A549 (cell line): ENCODE measurements at regions not wholly inside any gene's neighbourhood (a gene's known extent, or its start where the extent isn't known, plus 50 kb on each side); places are given as distances from the start of the nearest gene placed in this dataset.

Experiments used
- CBX2 ChIP-seq: fragments of 200-600 bp; sonication (generic); IDR thresholded peaks from 2 replicates; pipeline ENCODE4 v1.6.1; 2016; ENCODE audit warnings: low read depth, mild to moderate bottlenecking, borderline replicate concordance
- CEBPB ChIP-seq, 2 experiments: fragments of >200 bp in 1 of 2; sonication (Bioruptor Twin) in 1 of 2; formaldehyde crosslinking in 1 of 2; IDR thresholded peaks; 2 replicates each; pipeline ENCODE4 v1.6.1; 2012 to 2016
- EP300 ChIP-seq, 2 experiments: fragments of >200 bp; sonication (Bioruptor Twin); formaldehyde crosslinking; IDR thresholded peaks; 2 replicates in 1 of 2; 3 replicates in 1 of 2; pipeline ENCODE4 v1.6.1; 2016 to 2017
- HOXA7 ChIP-seq: fragments of 250-450 bp; sonication (Bioruptor Pico); IDR thresholded peaks from 2 replicates; pipeline ENCODE4 v1.5.0; 2020; ENCODE audit warnings: mild to moderate bottlenecking, moderate library complexity
- JUN ChIP-seq, 2 experiments: fragments of >200 bp; sonication (Bioruptor Twin); formaldehyde crosslinking; IDR thresholded peaks; 2 replicates in 1 of 2; 3 replicates in 1 of 2; pipeline ENCODE4 v1.6.1; 2016 to 2017
- POLR2A ChIP-seq: IDR thresholded peaks from 2 replicates; pipeline ENCODE4 v1.6.1; 2012; ENCODE audit warnings: mild to moderate bottlenecking, low read length
- SREBF2 ChIP-seq: fragments of 450-650 bp; IDR thresholded peaks from 2 replicates; pipeline ENCODE4 v1.6.1; 2014; ENCODE audit warnings: mild to moderate bottlenecking, moderate library complexity
- TP53 ChIP-seq: fragments of 250-450 bp; sonication (Bioruptor Pico); IDR thresholded peaks from 2 replicates; pipeline ENCODE4 v1.5.0; 2021; ENCODE audit warnings: mild to moderate bottlenecking, moderate library complexity
- ZFP36 ChIP-seq: fragments of 450-650 bp; IDR thresholded peaks from 2 replicates; pipeline ENCODE4 v1.6.1; 2014; ENCODE audit warnings: borderline replicate concordance; ENCODE audit not compliant: partially characterized antibody
- TF ChIP-seq, protein P1 (sequence below): fragments of >200 bp; sonication (Bioruptor Twin); formaldehyde crosslinking; IDR thresholded peaks from 3 replicates; pipeline ENCODE4 v1.5.1; 2016
- TF ChIP-seq, protein P2 (sequence below): fragments of 450-650 bp; IDR thresholded peaks from 2 replicates; pipeline ENCODE4 v1.6.1; 2014; ENCODE audit warnings: antibody characterized with exemption
- TF ChIP-seq, protein P3 (sequence below): IDR thresholded peaks from 2 replicates; pipeline ENCODE4 v1.6.1; 2012

DNA sequence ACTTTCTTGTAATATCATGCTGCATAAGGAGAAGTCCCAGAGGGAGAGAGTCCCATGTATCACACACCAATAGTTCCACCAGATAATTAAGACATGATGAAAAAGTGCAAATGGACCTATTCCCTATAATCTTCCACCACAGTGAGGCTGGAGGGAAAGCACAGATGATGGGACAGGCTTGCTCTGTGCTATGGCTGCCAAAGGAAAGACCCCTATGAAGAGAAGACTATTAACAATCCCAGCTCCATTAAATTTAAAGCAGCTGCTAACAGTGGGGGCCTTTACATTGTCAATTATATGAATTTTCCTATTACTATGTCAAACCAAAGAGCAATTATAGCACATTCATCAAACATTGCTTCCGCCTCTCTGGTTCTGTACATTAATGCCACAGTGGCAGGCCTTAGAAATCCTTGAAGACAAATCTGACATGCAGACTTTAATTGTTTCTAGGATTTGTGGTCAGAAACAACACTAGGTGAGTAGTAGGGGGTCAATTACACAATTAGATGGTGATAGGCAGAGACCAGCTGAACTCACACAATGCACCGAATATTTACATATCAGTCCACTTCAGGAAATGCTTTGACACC is 551.3 kb downstream of the TLE1 start:
- TF ChIP-seq, protein P1, sequence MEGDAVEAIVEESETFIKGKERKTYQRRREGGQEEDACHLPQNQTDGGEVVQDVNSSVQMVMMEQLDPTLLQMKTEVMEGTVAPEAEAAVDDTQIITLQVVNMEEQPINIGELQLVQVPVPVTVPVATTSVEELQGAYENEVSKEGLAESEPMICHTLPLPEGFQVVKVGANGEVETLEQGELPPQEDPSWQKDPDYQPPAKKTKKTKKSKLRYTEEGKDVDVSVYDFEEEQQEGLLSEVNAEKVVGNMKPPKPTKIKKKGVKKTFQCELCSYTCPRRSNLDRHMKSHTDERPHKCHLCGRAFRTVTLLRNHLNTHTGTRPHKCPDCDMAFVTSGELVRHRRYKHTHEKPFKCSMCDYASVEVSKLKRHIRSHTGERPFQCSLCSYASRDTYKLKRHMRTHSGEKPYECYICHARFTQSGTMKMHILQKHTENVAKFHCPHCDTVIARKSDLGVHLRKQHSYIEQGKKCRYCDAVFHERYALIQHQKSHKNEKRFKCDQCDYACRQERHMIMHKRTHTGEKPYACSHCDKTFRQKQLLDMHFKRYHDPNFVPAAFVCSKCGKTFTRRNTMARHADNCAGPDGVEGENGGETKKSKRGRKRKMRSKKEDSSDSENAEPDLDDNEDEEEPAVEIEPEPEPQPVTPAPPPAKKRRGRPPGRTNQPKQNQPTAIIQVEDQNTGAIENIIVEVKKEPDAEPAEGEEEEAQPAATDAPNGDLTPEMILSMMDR = no peak
- TF ChIP-seq EP300 (IDR thresholded peaks at IDR 0.05) (no peak), POLR2A (no peak), SREBF2 (no peak), CEBPB (IDR thresholded peaks at IDR 0.05) (no peak), TP53 (no peak), JUN (IDR thresholded peaks at IDR 0.05) (no peak), CBX2 (no peak), HOXA7 (CRISPR knock-in tag) (no peak), ZFP36 (no peak)
- TF ChIP-seq, protein P2, sequence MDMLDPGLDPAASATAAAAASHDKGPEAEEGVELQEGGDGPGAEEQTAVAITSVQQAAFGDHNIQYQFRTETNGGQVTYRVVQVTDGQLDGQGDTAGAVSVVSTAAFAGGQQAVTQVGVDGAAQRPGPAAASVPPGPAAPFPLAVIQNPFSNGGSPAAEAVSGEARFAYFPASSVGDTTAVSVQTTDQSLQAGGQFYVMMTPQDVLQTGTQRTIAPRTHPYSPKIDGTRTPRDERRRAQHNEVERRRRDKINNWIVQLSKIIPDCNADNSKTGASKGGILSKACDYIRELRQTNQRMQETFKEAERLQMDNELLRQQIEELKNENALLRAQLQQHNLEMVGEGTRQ = no peak
- TF ChIP-seq, protein P3, sequence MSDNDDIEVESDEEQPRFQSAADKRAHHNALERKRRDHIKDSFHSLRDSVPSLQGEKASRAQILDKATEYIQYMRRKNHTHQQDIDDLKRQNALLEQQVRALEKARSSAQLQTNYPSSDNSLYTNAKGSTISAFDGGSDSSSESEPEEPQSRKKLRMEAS = no peak
